H1 (cell line): ENCODE measurements at regions not wholly inside any gene's neighbourhood (a gene's known extent, or its start where the extent isn't known, plus 50 kb on each side); places are given as distances from the start of the nearest gene placed in this dataset.

Experiments used
- CTCF ChIA-PET: fragments of 300-600 bp; sonication (Branson Sonifier 250); formaldehyde crosslinking; loops from one replicate; lab custom pipeline; 2021; ENCODE audit not compliant: partially characterized antibody; lab: Charles Lee
- POLR2A ChIA-PET: fragments of 300-600 bp; sonication (Branson Sonifier 250); formaldehyde crosslinking; loops from one replicate; lab custom pipeline; 2021; ENCODE audit warnings: inconsistent platforms; ENCODE audit not compliant: partially characterized antibody; lab: Charles Lee
- DNase-seq, 2 experiments: peaks; one replicate each; pipeline versions ENCODE4 v3.0.0 to v3.0.0-alpha.2; 2010 to 2022; ENCODE audit warnings: low spot score in 2 of 2, low read depth in 1 of 2, mixed read lengths in 1 of 2
- FAIRE-seq: peaks from 2 replicates; lab custom pipeline; 2011; peaks lifted over from hg19 to GRCh38; lab: Jason Lieb, UNC
- H2AFZ ChIP-seq: 2 replicates; pipeline ENCODE4 v1.8.1; 2012; ENCODE audit warnings: low read length, inconsistent platforms
- H2AK5ac ChIP-seq: 2 replicates; pipeline ENCODE4 v1.6.1; 2013; ENCODE audit warnings: low read depth, low read length
- H2BK120ac ChIP-seq: replicated peaks from 2 replicates; pipeline ENCODE3; 2013; ENCODE audit warnings: low read depth, low read length, inconsistent platforms
- H2BK12ac ChIP-seq: 2 replicates; pipeline ENCODE4 v1.6.1; 2013; ENCODE audit warnings: low read depth, low read length
- H2BK15ac ChIP-seq: 2 replicates; pipeline ENCODE4 v1.6.1; 2013; ENCODE audit warnings: low read length
- H2BK20ac ChIP-seq: 2 replicates; pipeline ENCODE4 v1.6.1; 2013; ENCODE audit warnings: low read length
- H2BK5ac ChIP-seq: 2 replicates; pipeline ENCODE4 v1.6.1; 2013; ENCODE audit warnings: low read depth, low read length
- H3K14ac ChIP-seq: 2 replicates; pipeline ENCODE4 v1.6.1; 2013; ENCODE audit warnings: inconsistent platforms; ENCODE audit not compliant: insufficient read length
- H3K18ac ChIP-seq: 2 replicates; pipeline ENCODE4 v1.6.1; 2013; ENCODE audit warnings: low read length; ENCODE audit errors: extremely low read depth
- H3K23ac ChIP-seq: 2 replicates; pipeline ENCODE4 v1.6.1; 2013; ENCODE audit warnings: inconsistent platforms; ENCODE audit not compliant: insufficient read length
- H3K23me2 ChIP-seq: 2 replicates; pipeline ENCODE4 v1.6.1; 2013; ENCODE audit warnings: low read depth, low read length
- H3K27ac ChIP-seq: 2 replicates; pipeline ENCODE4 v1.6.1; 2011; ENCODE audit warnings: low read depth, low read length, inconsistent platforms
- H3K27me3 ChIP-seq, 4 experiments: replicated peaks in 1 of 4; 1 replicate in 1 of 4; 2 replicates in 3 of 4; pipeline versions ENCODE4 v1.6.1 to v1.8.1; 2011 to 2013; ENCODE audit warnings: low read length in 3 of 4, mild to moderate bottlenecking in 3 of 4, inconsistent platforms in 2 of 4, mixed read lengths in 2 of 4, moderate library complexity in 1 of 4; ENCODE audit not compliant: control insufficient read depth in 3 of 4, insufficient read depth in 3 of 4; ENCODE audit errors: extremely low read depth in 1 of 4
- H3K36me3 ChIP-seq, 4 experiments: 2 replicates each; pipeline versions ENCODE4 v1.6.1 to v1.8.1; 2011 to 2013; ENCODE audit warnings: mild to moderate bottlenecking in 4 of 4, low read length in 3 of 4, moderate library complexity in 2 of 4, control low read depth in 1 of 4, inconsistent platforms in 1 of 4; ENCODE audit not compliant: insufficient read depth in 4 of 4, control insufficient read depth in 2 of 4
- H3K4ac ChIP-seq: replicated peaks from 2 replicates; pipeline ENCODE3; 2013; ENCODE audit warnings: low read length, low read depth, mixed read lengths, inconsistent platforms; ENCODE audit not compliant: insufficient read length
- H3K4me1 ChIP-seq, 4 experiments: replicated peaks in 1 of 4; 1 replicate in 1 of 4; 2 replicates in 3 of 4; pipeline versions ENCODE4 v1.6.1 to v1.8.1; 2011 to 2013; ENCODE audit warnings: low read length in 3 of 4, inconsistent platforms in 2 of 4, mixed read lengths in 1 of 4; ENCODE audit not compliant: insufficient read depth in 4 of 4, control insufficient read depth in 3 of 4
- H3K4me2 ChIP-seq, 2 experiments: 2 replicates each; pipeline versions ENCODE4 v1.6.1 to v1.8.1; 2011 to 2013; ENCODE audit warnings: low read depth in 2 of 2, low read length in 2 of 2, control low read depth in 1 of 2, inconsistent platforms in 1 of 2, mild to moderate bottlenecking in 1 of 2; ENCODE audit not compliant: insufficient read depth in 1 of 2
- H3K4me3 ChIP-seq, 4 experiments: fragments of 200-600, 300-600 bp in 1 of 4; sonication (generic), shearing (Covaris generic), sonication (Bioruptor Twin) in 1 of 4; 2 replicates each; pipeline versions ENCODE4 v1.5.1 to v1.8.1; 2011 to 2016; ENCODE audit warnings: low read length in 4 of 4, low read depth in 3 of 4, control low read depth in 2 of 4, inconsistent platforms in 2 of 4, mild to moderate bottlenecking in 2 of 4, mixed read lengths in 1 of 4, moderate library complexity in 1 of 4; ENCODE audit not compliant: insufficient read depth in 2 of 4; ENCODE audit errors: extremely low read depth in 1 of 4
- H3K56ac ChIP-seq: replicated peaks from 2 replicates; pipeline ENCODE3; 2013; ENCODE audit warnings: low read depth, mild to moderate bottlenecking, mixed read lengths, low read length, inconsistent platforms; ENCODE audit not compliant: insufficient read length
- H3K79me1 ChIP-seq: 2 replicates; pipeline ENCODE4 v1.6.1; 2013; ENCODE audit warnings: low read depth, low read length, control low read depth
- H3K79me2 ChIP-seq, 2 experiments: 2 replicates each; pipeline versions ENCODE4 v1.6.1 to v1.8.1; 2012 to 2013; ENCODE audit warnings: low read length in 2 of 2, mild to moderate bottlenecking in 2 of 2, inconsistent platforms in 1 of 2; ENCODE audit not compliant: insufficient read depth in 2 of 2, control insufficient read depth in 1 of 2
- H3K9ac ChIP-seq, 4 experiments: replicated peaks in 1 of 4; 1 replicate in 1 of 4; 2 replicates in 3 of 4; pipeline versions ENCODE4 v1.6.1 to v1.8.1; 2011 to 2013; ENCODE audit warnings: low read depth in 3 of 4, low read length in 3 of 4, control low read depth in 2 of 4, mild to moderate bottlenecking in 2 of 4, moderate library complexity in 2 of 4, inconsistent platforms in 1 of 4; ENCODE audit errors: extremely low read depth in 1 of 4
- H3K9me3 ChIP-seq, 2 experiments: 2 replicates each; pipeline versions ENCODE4 v1.6.1 to v1.8.1; 2012 to 2013; ENCODE audit warnings: mild to moderate bottlenecking in 2 of 2, moderate library complexity in 2 of 2, control low read depth in 1 of 2, inconsistent platforms in 1 of 2, low read depth in 1 of 2, low read length in 1 of 2, mixed read lengths in 1 of 2; ENCODE audit not compliant: insufficient read depth in 2 of 2
- H4K20me1 ChIP-seq, 2 experiments: replicated peaks in 1 of 2; 2 replicates each; pipeline versions ENCODE3 to v1.8.1; 2011 to 2013; ENCODE audit warnings: inconsistent platforms in 2 of 2, low read length in 2 of 2, mild to moderate bottlenecking in 1 of 2; ENCODE audit not compliant: insufficient read depth in 2 of 2, control insufficient read depth in 1 of 2
- H4K5ac ChIP-seq: 2 replicates; pipeline ENCODE4 v1.6.1; 2013; ENCODE audit warnings: low read length, low read depth, mixed read lengths, inconsistent platforms; ENCODE audit not compliant: insufficient read length
- H4K8ac ChIP-seq: 2 replicates; pipeline ENCODE4 v1.8.0; 2013; ENCODE audit warnings: mild to moderate bottlenecking, moderate library complexity, low read length, inconsistent platforms; ENCODE audit not compliant: insufficient read depth; ENCODE audit errors: extremely low read depth
- H4K91ac ChIP-seq: replicated peaks from 2 replicates; pipeline ENCODE3; 2013; ENCODE audit warnings: low read length, mixed read lengths, inconsistent platforms; ENCODE audit not compliant: insufficient read length
- BRCA1 ChIP-seq: IDR thresholded peaks from 2 replicates; pipeline ENCODE4 v1.6.1; 2012; ENCODE audit warnings: low read depth, low read length, improper control_type of control experiment
- CBX8 ChIP-seq: fragments of 300-800, 300-1000 bp; sonication (generic); IDR thresholded peaks from 2 replicates; pipeline ENCODE4 v1.7.1; 2016; ENCODE audit warnings: low read depth, low read length, borderline replicate concordance
- CTBP2 ChIP-seq: IDR thresholded peaks from 2 replicates; pipeline ENCODE4 v1.7.0; 2011; ENCODE audit warnings: borderline replicate concordance, mild to moderate bottlenecking, moderate library complexity, mixed read lengths, low read length; ENCODE audit not compliant: insufficient read depth, insufficient read length
- CTCF ChIP-seq, 3 experiments: IDR thresholded peaks; 1 replicate in 2 of 3; 2 replicates in 1 of 3; pipeline versions ENCODE4 v1.5.1 to v1.6.1; 2011; ENCODE audit warnings: low read length in 3 of 3, mild to moderate bottlenecking in 3 of 3, inconsistent platforms in 2 of 3, low read depth in 1 of 3, moderate library complexity in 1 of 3; ENCODE audit not compliant: insufficient read depth in 1 of 3; ENCODE audit errors: control extremely low read depth in 1 of 3
- EGR1 ChIP-seq: IDR thresholded peaks from 2 replicates; pipeline ENCODE4 v1.6.1; 2011; ENCODE audit warnings: low read depth, low read length, borderline replicate concordance
- GTF2F1 ChIP-seq: IDR thresholded peaks from 2 replicates; pipeline ENCODE4 v1.6.1; 2012; ENCODE audit warnings: low read depth, low read length, improper control_type of control experiment, borderline replicate concordance
- KDM5A ChIP-seq: fragments of 200-600 bp; IDR thresholded peaks from 2 replicates; pipeline ENCODE4 v1.7.1; 2012; ENCODE audit warnings: mild to moderate bottlenecking, low read length, inconsistent platforms, mixed read lengths
- NANOG ChIP-seq: IDR thresholded peaks from 2 replicates; pipeline ENCODE4 v1.6.1; 2011; ENCODE audit warnings: low read length, low read depth, mild to moderate bottlenecking, inconsistent platforms; ENCODE audit not compliant: insufficient read depth, poor library complexity, severe bottlenecking
- NRF1 ChIP-seq: IDR thresholded peaks from 2 replicates; pipeline ENCODE4 v1.6.1; 2011; ENCODE audit warnings: mild to moderate bottlenecking, low read depth, low read length, improper control_type of control experiment
- SIX5 ChIP-seq: IDR thresholded peaks from 2 replicates; pipeline ENCODE4 v1.6.1; 2011; ENCODE audit warnings: mild to moderate bottlenecking, low read depth, low read length
- SRF ChIP-seq: IDR thresholded peaks from 2 replicates; pipeline ENCODE4 v1.6.1; 2011; ENCODE audit warnings: mild to moderate bottlenecking, low read depth, low read length, moderate library complexity
- TAF1 ChIP-seq: IDR thresholded peaks from 2 replicates; pipeline ENCODE4 v1.6.1; 2011; ENCODE audit warnings: mild to moderate bottlenecking, low read depth, low read length
- TCF12 ChIP-seq: IDR thresholded peaks from 2 replicates; pipeline ENCODE4 v1.6.1; 2011; ENCODE audit warnings: low read depth, mild to moderate bottlenecking, low read length
- TEAD4 ChIP-seq: IDR thresholded peaks from 2 replicates; pipeline ENCODE4 v1.6.1; 2012; ENCODE audit warnings: low read depth, low read length, inconsistent platforms, mixed read lengths
- WGBS, 2 experiments: shearing (Covaris generic) in 1 of 2; methylation state at CpG; one replicate each; pipeline versions ENCODE4 v1.1.6 to v1.1.7; 2013 to 2015; ENCODE audit warnings: low lambda C conversion rate in 2 of 2, mixed read lengths in 2 of 2, inconsistent platforms in 1 of 2, low coverage in 1 of 2, missing lambda C conversion rate in 1 of 2; ENCODE audit not compliant: insufficient replicate concordance in 2 of 2, insufficient coverage in 1 of 2, insufficient read length in 1 of 2; ENCODE audit errors: extremely low coverage in 1 of 2, missing lambda C conversion rate in 1 of 2; 5-methylcytosine and 5-hydroxymethylcytosine counted together

- no peak for FAIRE-seq
- no peak overlapping the region for H3K4ac ChIP-seq
- no peaks in the 10 kb centered on the region for H3K9me3 ChIP-seq
- H2BK20ac ChIP-seq: no peak overlapping the region
- no peaks in the 10 kb centered on the region for H3K27me3 ChIP-seq
- no peak for DNase-seq
- H3K56ac ChIP-seq: no peak overlapping the region
- H2BK120ac ChIP-seq: no peak overlapping the region
- H4K91ac ChIP-seq: no peak overlapping the region
- H4K5ac ChIP-seq: no peak overlapping the region
- no peak overlapping the region for H2BK12ac ChIP-seq
- no peak overlapping the region for H3K4me2 ChIP-seq
- H3K4me1 ChIP-seq: no peaks in the 10 kb centered on the region
- H3K4me3 ChIP-seq: no peak overlapping the region
- no peak overlapping the region for H3K9ac ChIP-seq
- H2AK5ac ChIP-seq: no peak overlapping the region
- no peak overlapping the region for H3K18ac ChIP-seq
- H3K79me1 ChIP-seq: no peaks in the 10 kb centered on the region
- H2AFZ ChIP-seq: no peak overlapping the region
- no peaks in the 10 kb centered on the region for H3K36me3 ChIP-seq
- H4K20me1 ChIP-seq: no peaks in the 10 kb centered on the region
- no peak overlapping the region for H3K14ac ChIP-seq
- 88% methylated on average over 2 of the region's 2 CpGs; no CpG with 5 or more reads in 1 of the 2 experiments for WGBS, 2 experiments
- CTCF ChIA-PET: no interaction called here
- POLR2A ChIA-PET: no interaction called here
- H3K23me2 ChIP-seq: no peaks in the 10 kb centered on the region
- no peak overlapping the region for H3K27ac ChIP-seq
- no peak overlapping the region for H2BK5ac ChIP-seq
- no peak overlapping the region for H4K8ac ChIP-seq
- no peak overlapping the region for H2BK15ac ChIP-seq
- no peak overlapping the region for H3K23ac ChIP-seq
- no peaks in the 10 kb centered on the region for H3K79me2 ChIP-seq
- no peak for TF ChIP-seq CBX8
- TF ChIP-seq TAF1: no peak
- TF ChIP-seq CTCF (IDR thresholded peaks at IDR 0.05; ENCODE audit: control extremely low read depth in 1 of 3, insufficient read depth in 1 of 3, low read depth in 1 of 3, low read length in 3 of 3): no peak
- no peak for TF ChIP-seq BRCA1
- no peak for TF ChIP-seq NANOG
- no peak for TF ChIP-seq GTF2F1
- TF ChIP-seq NRF1: no peak
- no peak for TF ChIP-seq TEAD4
- no peak for TF ChIP-seq KDM5A
- TF ChIP-seq CTBP2: no peak
- TF ChIP-seq EGR1: no peak
- no peak for TF ChIP-seq TCF12
- no peak for TF ChIP-seq SIX5
- TF ChIP-seq SRF: no peak
These were observed 620.3 kb upstream of the PCDH20 start for GRCh38 chr13:62035981-62036380.
